LNCAP (cell line): ENCODE measurements at regions not wholly inside any gene's neighbourhood (a gene's known extent, or its start where the extent isn't known, plus 50 kb on each side); places are given as distances from the start of the nearest gene placed in this dataset.

Experiments used
- CTCF ChIP-seq: fragments of 450-650 bp; IDR thresholded peaks from 2 replicates; pipeline ENCODE4 v1.5.1; 2017; ENCODE audit warnings: mild to moderate bottlenecking

GRCh38 chr9:7228726-7229125 is 471.0 kb downstream of the KDM4C start:
- no peak for TF ChIP-seq CTCF

DNA sequence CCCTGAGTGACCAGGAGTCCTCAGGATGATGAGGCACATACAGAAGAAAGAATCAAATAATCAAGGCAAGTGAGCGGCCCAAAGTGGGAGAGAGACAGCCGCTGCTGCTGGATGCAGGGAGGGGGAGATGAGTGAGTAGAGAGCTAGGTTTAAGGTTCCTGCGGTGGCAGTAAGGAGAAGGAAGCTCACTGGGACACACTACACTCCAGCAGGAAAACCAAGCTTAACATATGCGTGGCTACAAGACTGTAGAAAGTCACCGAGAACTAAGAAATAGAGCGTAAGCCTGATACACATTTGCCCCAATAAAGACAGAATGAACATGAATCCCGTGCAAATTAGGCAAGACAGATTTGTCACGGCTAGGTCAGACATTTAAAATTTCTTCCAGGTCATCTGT is 470.2 kb downstream of the KDM4C start:
- no peak for TF ChIP-seq CTCF

GRCh38 chr9:7226007-7226640 is 468.4 kb downstream of the KDM4C start:
- TF ChIP-seq CTCF, result no peak
